SK-N-DZ (cell line): ENCODE measurements at regions not wholly inside any gene's neighbourhood (a gene's known extent, or its start where the extent isn't known, plus 50 kb on each side); places are given as distances from the start of the nearest gene placed in this dataset.
"Not testable (repeated sequence)": the region's sequence is repeated elsewhere in the genome, so short reads cannot be mapped to it uniquely, and the experiment has no call there.

Source experiments
- DNase-seq: peaks from one replicate; pipeline ENCODE4 v3.0.0-alpha.2; 2015; ENCODE audit warnings: low spot score

DNA sequence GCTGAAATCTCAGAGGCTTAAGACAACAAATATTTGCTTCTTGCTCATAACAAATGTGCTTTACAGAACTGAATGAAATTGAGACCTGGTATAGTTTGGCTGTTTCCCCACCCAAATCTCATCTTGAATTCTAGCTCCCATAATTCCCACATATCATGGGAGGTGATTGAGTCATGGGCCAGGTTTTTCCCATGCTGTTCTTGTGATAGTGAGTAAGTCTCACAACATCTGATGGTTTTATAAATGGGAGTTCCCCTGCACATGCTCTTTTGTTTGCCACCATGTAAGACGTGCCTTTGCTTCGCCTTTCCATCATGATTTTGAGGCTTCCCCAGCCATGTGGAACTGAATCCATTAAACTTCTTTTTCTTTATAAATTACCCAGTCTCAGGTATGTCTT, 221.1 kb upstream of the DIPK2B start:
- DNase-seq, result no peak

GRCh38 chrX:45404206-45404605, 203.5 kb upstream of the DIPK2B start:
- DNase-seq, result no peak

DNA sequence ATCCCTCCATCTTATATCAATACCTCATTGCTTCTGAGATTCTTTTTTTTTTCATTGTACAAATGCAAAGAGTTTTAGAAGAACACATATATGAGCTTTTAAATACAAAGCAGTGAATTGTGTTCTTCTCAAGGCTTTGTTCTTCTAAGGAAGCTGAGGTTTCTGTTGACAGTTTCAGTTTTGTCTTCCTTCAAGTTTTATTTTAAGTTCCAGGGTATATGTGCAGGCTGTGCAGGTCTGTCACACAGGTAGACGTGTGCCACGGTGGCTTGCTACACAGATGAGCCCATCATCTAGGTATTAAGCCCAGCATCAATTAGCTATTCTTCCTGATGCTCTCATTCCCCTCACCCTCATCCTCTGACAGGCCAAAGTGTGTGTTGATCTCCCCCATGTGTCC, 201.2 kb upstream of the DIPK2B start:
- DNase-seq, result no peak

DNA sequence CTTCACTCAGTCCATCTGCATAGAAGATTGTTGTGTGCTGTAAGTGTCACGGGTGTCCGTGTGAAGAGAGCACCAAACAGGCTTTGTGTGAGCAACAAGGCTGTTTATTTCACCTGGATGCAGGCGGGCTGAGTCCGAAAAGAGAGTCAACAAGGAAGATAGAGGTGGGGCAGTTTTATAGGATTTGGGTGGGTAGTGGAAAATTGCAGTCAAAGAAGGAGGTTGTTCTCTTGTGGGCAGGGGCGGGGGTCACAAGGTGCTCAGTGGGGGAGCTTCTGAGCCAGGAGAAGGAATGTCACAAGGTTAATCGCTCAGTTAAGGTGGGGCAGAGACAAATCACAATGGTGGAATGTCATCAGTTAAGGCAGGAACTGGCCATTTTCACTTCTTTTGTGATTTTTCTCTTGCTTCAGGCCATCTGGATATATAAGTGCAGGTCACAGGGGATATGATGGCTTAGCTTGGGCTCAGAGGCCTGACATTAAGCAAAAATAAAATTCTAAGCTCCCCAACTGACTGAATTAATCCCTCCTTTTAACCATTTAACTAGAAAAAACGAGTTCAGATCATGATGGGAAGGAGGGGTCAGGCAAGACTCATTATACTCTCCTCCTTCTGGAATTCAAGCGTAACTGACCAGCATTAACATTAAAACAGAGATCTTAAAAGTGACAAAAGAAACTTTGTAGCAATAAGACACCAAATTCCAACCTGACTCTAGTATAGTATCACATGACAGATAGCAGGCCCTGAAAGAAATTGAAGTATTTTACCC, 200.5 kb upstream of the DIPK2B start:
- DNase-seq, result not testable (repeated sequence)

DNA sequence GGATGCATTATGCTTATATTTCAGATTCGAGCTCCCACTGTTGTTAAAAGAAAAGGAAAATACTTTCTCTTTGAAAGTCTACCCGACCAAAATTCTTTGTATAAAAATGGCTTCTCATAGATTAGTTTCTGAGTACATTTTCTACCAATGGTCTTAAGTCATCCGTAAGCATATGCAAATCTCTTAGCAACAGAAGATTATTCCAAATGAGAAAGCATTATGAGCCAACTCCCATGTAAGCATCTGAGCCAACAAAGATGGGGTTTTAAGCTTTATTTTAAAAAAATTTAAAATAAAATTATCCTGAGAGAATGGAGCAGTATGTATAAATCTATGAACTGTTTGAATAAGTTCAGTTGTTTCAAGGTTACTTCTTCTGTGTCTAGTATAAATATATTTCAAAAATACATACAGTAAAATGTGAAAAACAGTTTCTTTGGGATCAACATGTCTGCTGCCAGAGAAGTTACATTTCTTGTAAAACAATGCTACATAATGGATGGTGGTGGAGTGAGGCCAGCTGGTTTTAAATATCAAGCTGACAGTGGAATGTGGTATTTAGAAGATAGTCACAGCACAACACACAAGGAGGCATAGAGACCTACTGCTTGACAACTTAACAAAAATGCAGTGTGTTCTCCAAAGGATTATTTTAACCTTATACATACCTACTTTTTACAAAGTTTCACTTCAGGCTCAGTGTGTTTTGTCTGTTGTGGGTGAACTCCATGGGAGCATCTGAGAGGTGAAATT, 199.5 kb upstream of the DIPK2B start:
- no peak for DNase-seq

- DNase-seq, result no peak
These were observed 185.1 kb upstream of the DIPK2B start for GRCh38 chrX:45385757-45386156.

GRCh38 chrX:45381841-45382240, 181.2 kb upstream of the DIPK2B start:
- no peak for DNase-seq

DNA sequence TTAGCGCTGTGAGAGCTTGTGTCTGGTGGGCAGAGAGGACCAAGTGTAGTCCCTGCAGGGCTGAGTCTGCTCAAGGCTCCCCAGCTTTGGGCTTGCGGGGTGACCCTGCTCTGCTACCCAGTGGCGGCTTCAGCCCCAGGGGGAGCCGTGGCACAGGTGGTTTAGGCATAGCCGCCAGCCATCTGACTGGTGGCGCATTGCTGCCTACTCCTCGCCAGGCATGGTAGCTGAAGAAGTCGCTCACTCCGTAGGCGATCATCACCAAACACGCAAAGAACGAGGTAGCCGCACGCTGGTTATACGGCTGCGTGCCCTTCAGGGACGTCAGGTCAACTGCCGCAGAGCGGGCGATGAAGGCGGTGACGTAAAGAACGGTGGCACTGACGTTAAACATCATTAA, 180.7 kb upstream of the DIPK2B start:
- no peak for DNase-seq

DNA sequence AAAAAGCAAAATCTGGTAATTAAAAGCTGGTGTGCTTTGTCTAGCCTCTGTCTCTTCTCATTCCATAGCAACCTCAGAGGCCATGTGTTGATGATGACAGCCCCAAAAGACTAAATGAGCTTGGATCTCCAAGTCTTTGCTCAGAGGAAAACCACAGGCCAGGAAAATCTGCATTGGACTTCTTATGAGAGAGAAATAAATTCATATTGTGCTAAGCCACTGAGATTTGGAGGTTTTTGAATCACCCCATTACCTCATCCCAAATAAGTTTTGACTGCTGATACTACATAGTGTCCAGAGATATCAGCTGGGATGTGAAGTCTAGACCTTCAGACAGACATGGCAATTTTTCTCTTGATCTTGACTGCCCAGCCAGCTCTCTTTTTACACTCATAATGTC, 178.6 kb upstream of the DIPK2B start:
- no peak for DNase-seq

- DNase-seq, result no peak
These were observed 171.5 kb upstream of the DIPK2B start for GRCh38 chrX:45372151-45372550.

DNA sequence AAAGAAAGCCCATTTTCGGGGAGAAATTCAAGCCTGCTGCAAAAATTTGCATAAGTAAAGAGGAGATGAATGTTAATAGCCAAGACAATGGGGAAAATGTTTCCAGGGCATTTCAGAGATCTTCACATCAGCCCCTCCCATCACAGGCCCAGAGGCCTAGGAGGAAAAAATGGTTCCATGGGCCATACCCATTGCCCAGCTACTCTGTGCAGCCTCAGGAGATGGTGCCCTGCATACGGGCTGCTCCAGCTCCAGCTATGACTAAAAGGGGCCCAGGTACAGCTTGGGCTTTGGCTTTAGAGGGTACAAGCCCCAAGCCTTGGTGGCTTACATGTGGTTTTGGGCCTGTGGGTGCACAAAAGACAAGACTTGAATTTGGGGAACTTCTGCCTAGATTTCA, 168.0 kb upstream of the DIPK2B start:
- DNase-seq, result no peak

DNA sequence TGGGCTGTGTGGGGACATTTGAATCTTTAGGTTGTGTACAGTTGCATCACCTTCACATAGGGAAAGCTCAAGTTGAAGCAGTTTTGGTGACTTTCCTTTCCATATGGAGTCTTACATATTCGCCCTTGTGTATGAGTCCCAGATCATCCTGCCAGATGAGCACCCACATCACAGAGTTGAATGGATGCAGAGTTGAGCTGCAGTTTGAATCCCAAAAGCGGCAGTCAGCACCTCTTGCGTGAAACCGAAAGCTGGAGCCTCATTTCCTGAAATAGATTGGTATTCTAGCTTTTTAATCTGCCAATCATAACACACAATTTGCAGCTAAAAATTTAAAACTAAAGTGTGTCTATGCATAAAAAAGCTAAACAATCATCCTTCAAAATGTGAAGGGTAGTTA, 162.9 kb upstream of the DIPK2B start:
- no peak for DNase-seq

DNA sequence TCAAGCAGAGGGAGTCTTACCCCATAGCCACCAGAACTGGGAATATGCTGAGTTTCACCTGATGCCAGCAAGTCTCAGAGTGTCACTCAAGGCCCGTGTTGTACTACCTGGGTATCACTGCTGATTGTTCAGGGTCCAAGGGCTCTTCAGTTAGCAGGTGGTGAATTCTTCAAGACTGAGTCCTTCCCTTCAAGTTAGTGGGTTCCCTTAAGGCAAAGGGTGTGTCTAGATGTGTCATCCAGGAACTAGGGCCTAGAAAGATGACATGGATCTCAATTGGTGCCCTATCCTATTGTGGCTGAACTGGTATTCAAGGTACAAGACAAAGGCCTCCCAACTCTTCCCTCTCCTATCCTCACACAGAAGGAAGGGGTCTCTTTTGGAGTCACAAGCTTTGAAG, 159.9 kb upstream of the DIPK2B start:
- DNase-seq, result no peak

GRCh38 chrX:45358392-45358791, 157.7 kb upstream of the DIPK2B start:
- no peak for DNase-seq

DNA sequence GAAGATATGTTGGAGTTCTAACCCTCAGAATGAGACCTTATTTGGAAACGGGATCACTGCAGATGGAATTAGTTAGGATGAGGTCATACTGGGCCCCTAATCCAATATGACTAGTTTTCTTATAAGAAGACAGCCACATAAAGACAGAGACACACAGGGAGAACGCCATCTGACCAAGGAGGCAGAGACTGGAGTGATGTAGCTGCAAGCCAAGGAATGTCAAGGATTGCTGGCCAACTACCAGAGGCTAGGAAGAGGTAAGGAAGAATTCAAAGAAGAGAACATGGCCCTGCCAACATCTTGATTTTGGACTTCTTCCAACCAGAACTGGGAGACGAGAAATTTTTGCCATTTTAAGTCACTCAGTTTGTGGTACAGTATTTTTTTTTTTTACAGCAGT, 152.8 kb upstream of the DIPK2B start:
- no peak for DNase-seq

DNA sequence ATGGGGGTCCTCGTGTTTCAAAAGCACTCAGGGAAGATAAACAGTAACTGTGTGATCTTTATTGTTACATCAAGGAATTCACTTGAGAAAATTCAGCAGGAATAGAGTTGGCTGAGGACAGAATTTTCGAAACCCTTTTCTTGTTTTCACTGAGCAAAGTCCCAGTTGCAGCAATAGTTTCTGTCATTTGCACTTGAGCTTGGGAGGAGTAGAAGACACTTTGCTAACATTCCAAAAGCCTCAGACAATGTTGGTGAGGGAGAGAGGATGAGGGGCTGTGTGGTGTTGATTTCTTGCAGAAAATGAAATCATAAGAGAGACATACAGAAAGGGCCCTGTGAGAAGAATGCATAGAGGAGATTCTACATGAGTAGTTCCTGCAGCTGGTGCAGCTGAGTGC, 151.9 kb upstream of the DIPK2B start:
- DNase-seq, result no peak

GRCh38 chrX:45351478-45351877, 150.8 kb upstream of the DIPK2B start:
- DNase-seq, result no peak

- no peak for DNase-seq
These were observed 147.6 kb upstream of the DIPK2B start for GRCh38 chrX:45348296-45348695.

DNA sequence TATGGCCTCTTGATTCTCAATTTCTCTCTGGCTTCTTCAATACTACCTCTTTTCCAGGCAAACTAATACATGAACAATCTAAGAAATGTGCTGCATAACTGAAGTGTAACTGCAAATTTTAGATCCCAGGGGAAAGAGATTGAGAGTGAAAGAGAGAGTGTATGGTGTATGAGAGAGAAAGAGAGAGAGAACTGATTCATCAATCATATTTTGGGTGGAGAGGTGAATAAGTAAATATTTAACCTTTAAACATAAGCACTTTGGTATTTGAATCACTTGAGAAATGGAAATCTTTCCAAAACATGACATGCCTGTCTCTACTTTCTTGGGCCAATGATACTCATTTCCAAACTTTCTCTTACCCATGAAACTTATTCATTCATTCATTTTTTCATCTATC, 147.2 kb upstream of the DIPK2B start:
- no peak for DNase-seq

DNA sequence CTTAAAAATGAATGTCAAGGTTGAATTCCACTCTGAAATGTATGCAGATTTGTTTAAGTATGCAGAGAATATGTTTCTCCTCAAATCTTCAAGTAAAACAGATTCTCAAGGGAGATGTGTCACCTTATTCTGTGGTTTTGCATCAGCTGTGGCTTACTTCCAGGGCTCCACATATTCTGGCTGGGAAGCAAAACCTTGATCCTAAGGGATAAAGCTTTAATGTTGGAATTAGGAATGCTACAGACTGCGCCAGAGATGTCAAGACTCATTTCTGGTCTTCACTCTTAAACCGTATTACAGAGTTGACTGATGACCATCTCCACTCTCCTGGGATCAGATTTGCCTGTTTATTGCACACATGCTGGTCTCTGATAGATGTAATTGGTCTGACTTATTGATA, 143.9 kb upstream of the DIPK2B start:
- DNase-seq, result no peak

DNA sequence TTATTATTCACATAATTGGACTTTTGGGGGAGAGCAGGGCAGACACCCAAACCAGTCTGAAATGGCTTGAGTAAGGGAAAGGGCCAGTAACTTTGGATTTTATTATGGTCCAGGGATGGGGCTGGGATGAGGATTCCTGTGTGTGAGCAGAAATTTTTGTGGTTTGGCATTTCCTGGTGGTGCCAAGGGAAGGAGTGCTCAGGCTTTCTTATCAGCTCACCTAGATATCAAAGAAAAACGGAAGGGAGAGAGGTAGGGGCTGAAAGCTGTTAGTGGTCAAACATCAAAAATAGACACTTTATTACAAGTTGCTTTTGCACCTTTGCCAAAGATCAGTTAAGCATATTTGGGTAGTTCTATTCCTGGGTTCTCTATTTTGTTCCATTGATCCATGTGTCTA, 128.5 kb upstream of the DIPK2B start:
- DNase-seq, result no peak

DNA sequence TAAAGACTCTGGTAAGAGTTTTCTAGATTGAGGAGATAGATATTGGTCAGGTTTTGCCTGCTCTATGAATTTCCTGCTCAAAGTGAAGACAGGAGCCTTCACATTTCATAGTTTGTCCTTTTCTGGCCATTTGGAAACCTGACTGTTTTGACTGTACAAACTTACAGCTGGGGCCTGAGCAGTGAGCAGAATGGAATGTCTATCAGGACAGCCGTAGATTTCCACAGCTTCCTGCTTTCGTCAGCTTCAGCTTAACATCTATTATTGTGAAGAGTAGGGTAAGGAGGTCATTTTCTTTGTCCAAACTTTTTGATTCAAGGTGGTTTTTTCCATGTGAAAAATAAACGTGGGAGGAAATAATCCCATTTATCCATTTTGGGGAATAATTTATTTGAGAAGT, 124.3 kb upstream of the DIPK2B start:
- DNase-seq, result no peak

GRCh38 chrX:45323387-45323786, 122.7 kb upstream of the DIPK2B start:
- no peak for DNase-seq
